ENCODE measurements at regions not wholly inside any gene's neighbourhood (a gene's known extent, or its start where the extent isn't known, plus 50 kb on each side); places are given as distances from the start of the nearest gene placed in this dataset.

DNA sequence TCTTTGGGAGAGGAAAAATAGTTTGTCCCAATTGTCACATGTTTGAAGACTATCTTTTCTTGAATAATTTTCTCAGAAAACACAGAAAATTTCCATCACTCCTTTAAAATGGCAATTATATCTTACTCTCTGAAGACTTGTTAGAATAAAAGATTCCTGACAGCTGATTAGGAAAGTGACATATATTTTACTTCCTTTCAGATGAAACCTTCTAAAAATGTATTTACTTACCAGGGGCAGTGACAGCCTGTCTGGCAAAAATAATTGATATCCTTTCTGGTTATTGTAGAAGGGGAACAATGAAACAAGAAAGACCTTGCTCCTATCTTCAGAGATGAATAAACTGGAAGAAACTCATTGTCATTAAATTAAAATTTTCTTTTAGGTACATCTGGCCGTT is 483.3 kb upstream of the GOLIM4 start:
- DNase-seq (ENCODE audit: low read depth), result no peak
- H3K27ac Mint-ChIP-seq (ENCODE audit: unreplicated experiment), result no peak overlapping the region
- FAIRE-seq, result no peak
- H3K36me3 ChIP-seq (ENCODE audit: insufficient read depth, low read length), result no peaks in the 10 kb centered on the region
- H3K4me3 Mint-ChIP-seq (ENCODE audit: unreplicated experiment), result no peak overlapping the region
- H3K9me3 ChIP-seq (ENCODE audit: insufficient read depth, low read depth, low read length), result no peaks in the 10 kb centered on the region
- H3K27ac ChIP-seq (ENCODE audit: low read depth, low read length), result no peak overlapping the region
- H3K4me3 ChIP-seq (ENCODE audit: insufficient read depth, low read depth, low read length), result no peak overlapping the region
- H4K20me1 ChIP-seq (ENCODE audit: insufficient read depth, low read length), result no peaks in the 10 kb centered on the region
- H3K27me3 Mint-ChIP-seq (ENCODE audit: low read depth, unreplicated experiment), result no peaks in the 10 kb centered on the region
- H3K9me3 Mint-ChIP-seq (ENCODE audit: unreplicated experiment), result no peaks in the 10 kb centered on the region
- no peaks in the 10 kb centered on the region for H3K27me3 ChIP-seq (ENCODE audit: insufficient read depth, low read length)
- no peak overlapping the region for H3K4me2 ChIP-seq (ENCODE audit: low read length)
- no peaks in the 10 kb centered on the region for H3K79me2 ChIP-seq (ENCODE audit: insufficient read depth, low read length)
- no peaks in the 10 kb centered on the region for H3K36me3 Mint-ChIP-seq (ENCODE audit: low read depth, unreplicated experiment)
- H3K4me1 ChIP-seq (ENCODE audit: insufficient read depth, low read length), result no peaks in the 10 kb centered on the region
- no peak overlapping the region for H3K9ac ChIP-seq (ENCODE audit: low read length)
- H3K4me1 Mint-ChIP-seq (ENCODE audit: low read depth, unreplicated experiment), result no peaks in the 10 kb centered on the region
- H2AFZ ChIP-seq (ENCODE audit: low read depth, low read length), result no peak overlapping the region
- TF ChIP-seq EZH2 (IDR thresholded peaks at IDR 0.05; ENCODE audit: insufficient read depth, low read length), result no peak
- TF ChIP-seq, protein P1, sequence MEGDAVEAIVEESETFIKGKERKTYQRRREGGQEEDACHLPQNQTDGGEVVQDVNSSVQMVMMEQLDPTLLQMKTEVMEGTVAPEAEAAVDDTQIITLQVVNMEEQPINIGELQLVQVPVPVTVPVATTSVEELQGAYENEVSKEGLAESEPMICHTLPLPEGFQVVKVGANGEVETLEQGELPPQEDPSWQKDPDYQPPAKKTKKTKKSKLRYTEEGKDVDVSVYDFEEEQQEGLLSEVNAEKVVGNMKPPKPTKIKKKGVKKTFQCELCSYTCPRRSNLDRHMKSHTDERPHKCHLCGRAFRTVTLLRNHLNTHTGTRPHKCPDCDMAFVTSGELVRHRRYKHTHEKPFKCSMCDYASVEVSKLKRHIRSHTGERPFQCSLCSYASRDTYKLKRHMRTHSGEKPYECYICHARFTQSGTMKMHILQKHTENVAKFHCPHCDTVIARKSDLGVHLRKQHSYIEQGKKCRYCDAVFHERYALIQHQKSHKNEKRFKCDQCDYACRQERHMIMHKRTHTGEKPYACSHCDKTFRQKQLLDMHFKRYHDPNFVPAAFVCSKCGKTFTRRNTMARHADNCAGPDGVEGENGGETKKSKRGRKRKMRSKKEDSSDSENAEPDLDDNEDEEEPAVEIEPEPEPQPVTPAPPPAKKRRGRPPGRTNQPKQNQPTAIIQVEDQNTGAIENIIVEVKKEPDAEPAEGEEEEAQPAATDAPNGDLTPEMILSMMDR (IDR thresholded peaks at IDR 0.05; ENCODE audit: insufficient read depth, low read depth, low read length), result no peak

GRCh38 chr3:168575750-168576149 is 480.0 kb upstream of the GOLIM4 start:
- no peaks in the 10 kb centered on the region for H3K4me1 Mint-ChIP-seq (ENCODE audit: low read depth, unreplicated experiment)
- Histone ChIP-seq H3K27me3 (ENCODE audit: insufficient read depth, low read length) (no peaks in the 10 kb centered on the region), H3K36me3 (ENCODE audit: insufficient read depth, low read length) (no peaks in the 10 kb centered on the region), H3K9me3 (ENCODE audit: insufficient read depth, low read depth, low read length) (no peaks in the 10 kb centered on the region), H3K79me2 (ENCODE audit: insufficient read depth, low read length) (no peaks in the 10 kb centered on the region), H4K20me1 (ENCODE audit: insufficient read depth, low read length) (no peaks in the 10 kb centered on the region), H3K4me1 (ENCODE audit: insufficient read depth, low read length) (no peaks in the 10 kb centered on the region), H3K4me3 (ENCODE audit: insufficient read depth, low read depth, low read length) (no peak overlapping the region), H3K9ac (ENCODE audit: low read length) (no peak overlapping the region), H3K4me2 (ENCODE audit: low read length) (no peak overlapping the region), H3K27ac (ENCODE audit: low read depth, low read length) (no peak overlapping the region), H2AFZ (ENCODE audit: low read depth, low read length) (no peak overlapping the region)
- TF ChIP-seq, protein P1 (IDR thresholded peaks at IDR 0.05; ENCODE audit: insufficient read depth, low read depth, low read length), result no peak
- TF ChIP-seq EZH2 (IDR thresholded peaks at IDR 0.05; ENCODE audit: insufficient read depth, low read length), result no peak
- no peak overlapping the region for H3K4me3 Mint-ChIP-seq (ENCODE audit: unreplicated experiment)
- no peaks in the 10 kb centered on the region for H3K27me3 Mint-ChIP-seq (ENCODE audit: low read depth, unreplicated experiment)
- H3K36me3 Mint-ChIP-seq (ENCODE audit: low read depth, unreplicated experiment), result no peaks in the 10 kb centered on the region
- H3K27ac Mint-ChIP-seq (ENCODE audit: unreplicated experiment), result no peak overlapping the region
- FAIRE-seq (no peak), DNase-seq (ENCODE audit: low read depth) (no peak)
- no peaks in the 10 kb centered on the region for H3K9me3 Mint-ChIP-seq (ENCODE audit: unreplicated experiment)

DNA sequence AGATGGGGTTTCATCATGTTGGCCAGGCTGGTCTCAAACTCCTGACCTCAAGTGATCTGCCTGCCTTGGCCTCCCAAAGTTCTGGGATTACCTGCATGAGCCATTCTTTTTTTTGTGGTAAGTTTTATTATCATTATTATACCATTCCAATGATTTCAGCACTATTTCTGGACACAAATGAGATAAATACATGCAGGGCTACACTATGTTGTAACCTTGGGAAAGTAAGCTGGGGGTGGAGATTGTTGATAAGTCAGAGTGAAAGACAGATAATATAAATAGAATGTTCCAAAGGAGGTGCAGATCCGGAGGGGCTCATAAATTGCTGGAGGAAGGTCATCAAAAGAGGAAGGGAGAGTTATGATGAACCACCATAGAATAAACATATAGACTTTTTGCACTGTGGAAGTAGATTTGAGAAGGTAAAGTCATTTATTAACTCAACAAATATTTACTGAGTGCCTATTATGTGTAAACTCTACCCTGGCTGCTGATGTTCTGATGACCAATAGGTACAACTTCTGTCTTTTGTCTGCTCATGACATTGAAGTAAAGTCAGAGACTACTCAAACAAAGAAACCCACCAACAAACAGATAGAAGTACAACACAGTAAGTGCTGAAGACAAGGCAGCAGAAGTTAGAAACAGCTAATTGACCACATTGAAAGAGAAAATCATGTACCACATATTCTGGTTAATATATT is 478.9 kb upstream of the GOLIM4 start:
- H3K27ac Mint-ChIP-seq (ENCODE audit: unreplicated experiment), result no peak overlapping the region
- H3K36me3 Mint-ChIP-seq (ENCODE audit: low read depth, unreplicated experiment), result no peaks in the 10 kb centered on the region
- H4K20me1 ChIP-seq (ENCODE audit: insufficient read depth, low read length), result no peaks in the 10 kb centered on the region
- DNase-seq (ENCODE audit: low read depth) (no peak), FAIRE-seq (no peak)
- H3K9me3 ChIP-seq (ENCODE audit: insufficient read depth, low read depth, low read length), result no peaks in the 10 kb centered on the region
- no peaks in the 10 kb centered on the region for H3K36me3 ChIP-seq (ENCODE audit: insufficient read depth, low read length)
- no peak overlapping the region for H3K4me3 Mint-ChIP-seq (ENCODE audit: unreplicated experiment)
- no peaks in the 10 kb centered on the region for H3K79me2 ChIP-seq (ENCODE audit: insufficient read depth, low read length)
- H3K4me2 ChIP-seq (ENCODE audit: low read length), result no peak overlapping the region
- H2AFZ ChIP-seq (ENCODE audit: low read depth, low read length), result no peak overlapping the region
- no peaks in the 10 kb centered on the region for H3K9me3 Mint-ChIP-seq (ENCODE audit: unreplicated experiment)
- no peak overlapping the region for H3K27ac ChIP-seq (ENCODE audit: low read depth, low read length)
- H3K4me1 Mint-ChIP-seq (ENCODE audit: low read depth, unreplicated experiment), result no peaks in the 10 kb centered on the region
- no peaks in the 10 kb centered on the region for H3K27me3 Mint-ChIP-seq (ENCODE audit: low read depth, unreplicated experiment)
- TF ChIP-seq, protein P1 (IDR thresholded peaks at IDR 0.05; ENCODE audit: insufficient read depth, low read depth, low read length), result no peak
- TF ChIP-seq EZH2 (IDR thresholded peaks at IDR 0.05; ENCODE audit: insufficient read depth, low read length), result no peak
- no peak overlapping the region for H3K9ac ChIP-seq (ENCODE audit: low read length)
- no peaks in the 10 kb centered on the region for H3K27me3 ChIP-seq (ENCODE audit: insufficient read depth, low read length)
- no peaks in the 10 kb centered on the region for H3K4me1 ChIP-seq (ENCODE audit: insufficient read depth, low read length)
- H3K4me3 ChIP-seq (ENCODE audit: insufficient read depth, low read depth, low read length), result no peak overlapping the region
